Activated CD4-positive, alpha-beta T cell treated with anti-CD3 and anti-CD28 coated beads for 4 hours (primary cell): ENCODE measurements at regions not wholly inside any gene's neighbourhood (a gene's known extent, or its start where the extent isn't known, plus 50 kb on each side); places are given as distances from the start of the nearest gene placed in this dataset.
"Not testable (repeated sequence)": the region's sequence is repeated elsewhere in the genome, so short reads cannot be mapped to it uniquely, and the experiment has no call there.

Experiments used
- DNase-seq, 2 donors: peaks; one replicate each; pipeline ENCODE4 v3.0.0-alpha.2; 2020

DNA sequence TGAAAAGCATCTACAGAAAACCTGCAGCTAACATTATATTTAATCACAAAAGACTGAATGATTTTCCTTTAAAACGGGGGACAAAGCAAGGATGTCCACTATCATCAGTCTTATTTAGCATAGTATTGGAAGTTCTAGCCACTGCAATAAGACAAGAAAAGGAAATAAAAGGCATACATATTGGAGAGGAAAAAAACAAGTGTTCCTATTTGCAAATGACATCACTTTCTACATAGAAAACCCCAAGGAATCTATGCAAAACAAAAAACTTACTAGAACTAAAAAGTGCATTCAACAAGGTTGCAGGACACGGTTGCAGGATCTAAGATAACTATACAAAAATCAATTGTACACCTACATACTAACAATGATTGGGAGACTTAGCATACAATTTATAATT lies 101.6 kb upstream of the MEF2A start:
- no peak for DNase-seq

DNA sequence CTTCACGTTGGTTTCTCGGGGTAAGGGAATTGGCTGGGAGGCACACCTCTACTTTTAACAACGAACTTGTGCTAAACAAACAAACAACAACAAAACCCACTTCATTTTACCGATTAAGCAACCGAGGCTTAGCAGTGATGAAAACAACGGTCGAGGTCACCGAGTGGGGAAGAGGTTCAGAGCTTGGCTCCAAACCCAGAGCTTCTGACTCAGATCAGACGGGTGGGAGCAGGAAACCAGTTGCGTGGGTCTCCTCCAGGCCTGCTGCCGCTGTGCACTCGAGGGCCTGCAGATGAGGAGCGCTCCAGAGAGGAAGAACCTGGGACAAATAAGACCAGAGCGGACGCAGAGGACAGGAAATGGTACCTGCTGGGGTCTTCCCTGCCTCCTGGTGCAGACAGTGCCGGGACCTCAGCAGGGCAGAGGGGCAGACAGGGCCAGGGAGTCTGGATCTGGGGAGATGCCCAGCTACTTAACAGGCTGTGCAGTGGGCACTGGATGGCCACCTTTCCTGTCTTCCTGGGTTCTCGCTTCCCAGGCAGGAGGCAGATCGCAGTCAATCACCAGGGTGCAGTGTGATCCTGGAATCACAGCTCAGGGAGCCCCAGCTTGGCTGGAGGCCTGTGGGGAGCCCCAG lies 99.0 kb upstream of the MEF2A start:
- no peak for DNase-seq

DNA sequence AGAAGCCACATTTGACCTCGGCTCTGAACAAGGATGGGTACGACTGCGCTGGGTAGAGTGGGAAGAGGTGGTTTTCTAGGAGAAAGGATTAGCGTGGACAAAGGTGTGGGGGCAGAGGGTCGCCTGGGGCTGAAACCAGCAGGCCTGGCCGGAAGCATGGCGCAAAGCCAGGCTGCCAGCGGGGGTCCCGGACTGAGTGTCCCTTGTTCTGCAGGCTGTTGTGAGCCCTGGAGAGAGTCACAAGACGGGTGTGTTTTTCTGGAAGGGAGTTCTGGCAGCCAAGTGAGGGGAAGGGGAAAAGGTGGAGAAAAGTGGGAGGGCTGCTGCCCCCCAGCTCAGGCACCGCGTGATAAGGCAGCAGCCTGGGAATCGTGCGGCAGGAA lies 98.5 kb upstream of the MEF2A start:
- DNase-seq = no peak

DNA sequence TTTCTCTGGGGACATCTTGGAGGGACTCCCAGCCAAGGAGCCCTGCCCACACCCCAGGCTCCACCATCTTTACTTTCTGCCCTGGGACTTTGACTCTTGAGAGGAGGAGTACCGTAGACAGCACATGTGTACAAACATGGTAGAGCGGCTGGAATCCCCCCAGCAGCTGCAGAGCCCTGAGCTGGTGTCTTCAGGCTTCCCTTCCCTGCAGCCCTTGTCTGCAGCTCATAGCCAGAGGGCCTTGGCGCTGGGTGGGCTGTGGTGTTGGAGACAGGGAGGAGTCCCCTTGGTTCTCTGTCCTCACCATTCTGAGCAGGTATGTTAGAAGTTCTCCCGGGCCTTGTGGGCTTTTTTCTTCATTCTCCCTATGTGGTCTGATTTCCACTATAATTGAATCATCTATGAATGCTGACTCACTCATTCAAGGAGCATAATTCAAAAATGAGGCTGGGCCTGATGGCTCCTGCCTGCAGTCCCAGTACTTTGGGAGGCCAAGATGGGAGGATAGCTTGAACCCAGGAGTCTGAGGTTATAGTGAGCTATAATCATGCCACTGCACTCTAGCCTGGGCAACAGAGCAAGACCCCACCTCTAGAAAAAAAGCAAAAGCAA lies 97.8 kb upstream of the MEF2A start:
- no peak for DNase-seq

DNA sequence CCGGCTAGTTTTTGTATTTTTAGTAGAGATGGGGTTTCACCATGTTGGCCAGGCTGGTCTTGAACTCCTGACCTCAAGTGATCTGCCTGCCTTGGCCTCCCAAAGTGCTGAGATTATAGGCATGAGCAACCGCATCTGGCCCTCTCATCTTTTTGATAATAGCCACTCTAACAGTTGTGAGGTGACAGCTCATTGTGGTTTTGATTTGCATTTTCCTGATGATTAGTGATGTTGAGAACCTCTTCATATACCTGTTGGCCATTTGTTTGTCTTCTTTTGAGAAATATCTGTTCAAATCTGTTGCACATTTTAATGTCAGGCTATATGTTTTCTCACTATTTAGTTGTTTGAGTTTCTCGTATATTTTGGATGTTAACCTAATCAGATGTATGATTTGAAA lies 95.6 kb upstream of the MEF2A start:
- not testable (repeated sequence) for DNase-seq

DNA sequence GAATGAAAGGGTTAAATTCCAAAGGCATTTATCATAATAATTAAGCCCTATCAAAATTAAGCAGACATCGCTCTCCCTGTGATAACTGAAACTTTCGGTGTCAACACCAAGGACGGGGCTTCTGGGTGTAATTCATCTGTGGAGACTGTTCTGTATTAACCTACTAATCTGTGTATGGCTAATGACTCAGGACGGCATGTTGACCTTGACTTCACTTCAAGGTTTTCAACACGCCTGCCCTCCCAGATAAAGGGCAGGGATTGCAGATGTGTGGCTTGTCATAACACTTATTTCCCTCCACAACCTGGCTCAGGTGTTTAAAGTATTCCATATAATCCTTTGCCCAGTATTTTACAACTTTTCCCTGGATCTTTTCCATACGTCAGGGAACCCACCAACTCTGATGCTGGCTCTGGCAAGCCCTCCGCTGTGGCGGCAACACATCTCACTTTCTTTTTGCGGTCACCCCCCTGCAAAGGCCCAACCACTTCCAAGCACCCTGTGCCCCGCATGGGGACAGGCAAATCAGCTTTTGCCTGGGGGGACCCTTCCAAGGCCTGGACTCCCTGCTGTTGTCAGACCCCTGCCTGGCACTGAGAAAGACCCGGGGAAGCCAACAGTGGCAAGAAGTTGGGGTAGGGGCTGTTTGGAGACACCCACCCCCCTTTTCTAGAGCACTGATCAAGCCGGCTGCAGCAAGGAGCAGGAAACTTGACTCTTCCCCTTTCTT lies 93.2 kb upstream of the MEF2A start:
- no peak for DNase-seq

DNA sequence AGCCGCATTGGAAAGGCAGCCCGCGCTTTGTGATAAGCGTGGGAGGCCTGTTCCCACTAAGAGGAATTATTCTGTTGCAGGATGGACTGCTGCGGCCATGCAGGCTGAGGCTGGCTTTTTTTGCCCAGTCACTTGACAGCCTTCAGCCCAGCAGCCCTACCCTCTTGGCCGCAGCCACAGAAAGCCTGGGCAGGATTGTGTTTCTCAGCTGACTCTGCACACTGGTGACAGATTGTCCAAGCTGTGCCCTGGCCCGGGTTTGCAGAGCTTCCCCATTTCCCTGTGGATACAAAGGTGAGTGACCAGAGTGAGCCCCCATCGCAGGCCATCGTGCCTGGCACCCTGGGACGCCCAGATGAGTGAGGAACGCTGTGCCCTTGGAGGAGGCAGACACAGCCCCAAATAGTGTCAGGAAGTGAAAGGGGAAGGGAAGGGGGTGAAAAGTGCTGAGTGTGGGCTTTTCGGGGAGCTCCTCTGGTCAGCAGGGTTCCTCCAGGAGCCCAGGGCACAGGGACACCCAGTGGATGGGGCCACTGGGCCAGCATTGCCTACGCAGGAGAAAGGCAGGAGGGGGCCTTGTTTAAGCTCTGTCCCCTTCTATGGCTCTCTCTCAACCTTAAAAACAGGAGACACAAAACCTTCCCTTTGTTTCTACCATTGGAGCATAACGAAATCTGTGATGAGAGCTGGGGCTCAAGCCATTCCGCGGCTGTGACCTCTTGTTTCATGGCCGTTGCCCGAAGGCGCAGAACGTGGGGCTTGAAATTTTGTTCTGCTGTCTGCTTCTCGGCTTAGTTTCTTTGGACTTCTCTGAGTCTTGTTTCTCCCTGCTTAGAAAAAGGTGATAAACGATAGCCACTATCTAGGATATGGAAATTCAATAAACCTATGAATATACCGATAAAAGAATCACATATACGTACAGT lies 91.5 kb upstream of the MEF2A start:
- no peak for DNase-seq

DNA sequence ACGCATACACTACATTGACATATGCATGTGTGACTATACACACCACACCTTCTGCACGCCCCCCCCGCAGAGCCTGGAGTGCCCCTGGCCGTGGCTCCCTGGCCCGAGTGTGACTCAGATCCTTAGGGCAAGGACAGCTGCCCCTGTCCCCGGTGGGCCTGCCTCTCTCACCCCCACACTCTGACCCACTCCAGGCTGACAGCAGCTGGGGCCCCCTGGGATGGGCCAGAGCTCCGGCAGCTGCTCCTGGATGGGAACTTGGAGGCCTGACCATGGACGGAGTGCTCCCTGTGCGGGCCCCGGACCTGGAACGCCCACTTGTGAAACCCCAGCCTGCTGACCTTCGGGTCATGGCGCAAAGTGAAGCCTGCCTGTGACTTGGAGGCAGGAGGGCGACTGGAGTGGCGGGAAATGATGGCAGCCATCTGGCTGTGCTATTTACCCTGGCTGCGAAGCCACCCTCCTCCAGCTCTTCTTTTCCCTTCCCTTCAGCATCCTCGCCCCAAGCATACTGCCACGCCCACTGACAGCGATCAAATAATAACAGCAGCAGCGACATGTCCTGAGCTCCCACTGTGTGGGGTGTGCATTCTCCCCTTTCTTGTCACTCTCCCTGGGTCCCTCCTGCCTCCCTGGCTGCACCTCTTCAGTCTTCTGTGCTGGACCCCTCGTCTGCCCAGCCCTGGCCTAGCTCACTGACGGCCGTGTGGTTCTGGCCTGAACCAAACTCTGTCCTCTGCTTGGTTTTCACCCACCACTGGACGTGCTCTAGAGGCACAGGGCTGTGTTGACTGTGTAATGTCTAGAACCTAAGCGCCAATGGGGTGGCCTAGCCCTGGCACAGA lies 90.7 kb upstream of the MEF2A start:
- no peak for DNase-seq

DNA sequence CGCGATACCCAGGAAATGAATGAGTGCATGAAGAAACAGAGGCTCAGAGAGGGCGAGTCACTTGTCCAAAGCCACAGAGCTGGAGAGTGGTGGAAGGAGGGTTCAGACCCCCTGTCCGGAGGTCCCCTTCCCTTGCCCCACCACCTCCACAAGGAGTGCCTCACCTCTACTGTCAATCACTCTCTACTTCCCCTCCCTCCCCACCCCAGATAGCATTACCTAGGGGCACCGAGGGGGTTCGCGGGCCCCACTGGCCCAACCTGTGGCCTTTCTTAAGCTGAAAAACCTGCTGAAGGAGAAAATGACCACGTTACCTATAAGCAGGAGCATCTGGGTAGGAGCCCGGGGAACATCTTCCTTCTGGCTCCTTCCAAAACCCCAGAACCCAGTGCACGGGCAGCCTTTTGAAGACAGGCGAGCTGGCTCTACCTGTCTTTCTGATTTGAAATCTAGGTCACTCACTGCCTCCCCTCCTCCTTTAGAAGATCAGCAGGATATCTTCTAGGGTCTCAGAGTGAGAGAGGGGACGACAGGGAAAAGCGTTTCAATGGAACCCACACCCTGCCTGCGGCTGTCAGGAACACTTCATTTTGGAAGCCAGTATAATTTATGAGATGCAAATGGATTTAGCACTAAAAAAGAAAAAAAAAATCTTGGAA lies 89.9 kb upstream of the MEF2A start:
- no peak for DNase-seq

DNA sequence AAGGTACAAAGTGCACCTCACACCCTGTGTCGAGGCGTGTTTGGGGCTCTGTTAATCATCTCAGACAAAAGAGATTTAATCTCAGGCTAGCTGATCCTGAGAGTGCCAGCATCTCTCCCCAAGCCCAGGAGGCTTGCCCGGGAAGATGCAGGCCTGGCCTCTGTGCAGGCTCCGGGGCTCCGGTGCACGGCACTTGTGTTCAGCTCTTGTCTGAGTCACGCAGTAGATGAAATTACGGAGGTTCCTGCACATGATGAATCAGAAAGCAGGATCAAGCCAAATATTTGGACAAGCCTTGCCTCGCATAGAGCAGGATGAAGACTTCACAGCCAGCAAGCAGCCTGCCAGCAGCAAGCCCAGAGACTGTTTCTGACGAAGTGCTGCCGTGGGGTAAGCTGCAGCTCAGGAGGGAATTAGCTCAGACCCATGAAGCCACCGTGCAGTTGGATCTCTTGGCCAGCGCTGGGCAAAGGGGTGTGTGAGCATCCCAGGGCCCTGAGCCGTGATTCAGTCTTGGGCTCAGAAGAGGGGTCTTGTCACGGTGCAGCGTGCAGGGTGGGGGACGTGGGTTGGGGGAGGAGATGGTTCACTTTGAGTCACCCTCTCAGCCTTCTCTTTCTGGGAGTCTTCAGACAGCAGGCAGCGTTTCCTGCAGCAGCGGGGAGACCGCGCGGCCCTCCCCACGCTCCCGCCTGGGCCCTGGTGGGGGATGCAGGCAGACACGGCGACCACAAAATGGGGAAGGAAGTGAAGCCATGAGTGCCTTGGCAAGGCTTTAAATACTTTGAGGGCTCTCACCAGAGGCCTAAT lies 89.2 kb upstream of the MEF2A start:
- peak in 1 of 2 donors; percentile 27 for DNase-seq

DNA sequence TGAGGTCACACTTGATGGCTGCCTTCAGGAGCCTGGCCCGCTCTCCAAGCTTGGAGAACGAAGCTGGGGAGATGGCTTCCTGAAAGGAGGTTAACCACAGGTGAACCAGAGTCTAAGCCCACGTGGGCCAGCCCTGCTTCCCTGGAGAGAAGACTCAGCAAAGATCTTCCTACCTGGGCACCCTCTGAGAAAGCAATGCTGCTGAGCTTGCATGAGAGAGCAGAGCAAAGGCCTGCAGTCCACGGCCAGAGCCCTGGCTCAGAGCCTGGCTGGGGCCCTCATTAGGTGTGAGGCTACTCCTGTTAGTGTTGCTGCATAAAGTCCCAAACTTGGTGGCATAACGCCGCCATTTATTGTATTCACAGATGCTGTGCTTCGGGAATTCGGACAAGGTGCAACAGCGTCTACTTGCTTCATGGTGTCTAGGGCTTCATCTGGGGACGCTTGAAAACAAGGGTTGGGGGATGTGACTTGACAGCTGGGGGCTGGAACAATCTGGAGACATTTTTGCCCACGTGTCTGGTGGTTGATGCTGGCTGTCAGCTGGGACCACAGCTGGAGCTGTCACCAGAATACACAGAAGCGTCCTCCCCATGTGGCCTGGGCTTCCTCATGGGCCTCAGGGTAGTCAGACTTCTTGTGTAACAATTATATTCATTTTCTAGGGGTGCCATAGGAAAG lies 87.9 kb upstream of the MEF2A start:
- DNase-seq = no peak

DNA sequence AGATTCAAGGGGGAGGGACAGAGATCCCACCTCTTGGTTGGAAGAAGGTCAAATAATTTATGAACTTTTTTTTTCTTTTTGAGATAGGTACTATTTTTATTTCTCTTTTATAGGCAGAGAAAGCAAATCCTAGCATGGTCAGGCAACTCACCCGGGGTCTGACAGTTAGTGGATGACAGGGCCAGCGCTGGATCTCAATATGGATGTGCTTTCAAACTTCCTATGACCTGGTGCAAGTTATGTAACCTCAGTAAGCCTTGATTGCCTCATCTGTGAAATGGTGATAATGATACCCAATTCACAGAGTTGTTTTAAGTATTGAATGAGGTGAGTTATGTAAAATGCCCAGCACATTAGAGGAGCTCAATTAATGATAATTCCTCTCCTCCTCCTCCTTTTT lies 86.8 kb upstream of the MEF2A start:
- no peak for DNase-seq

DNA sequence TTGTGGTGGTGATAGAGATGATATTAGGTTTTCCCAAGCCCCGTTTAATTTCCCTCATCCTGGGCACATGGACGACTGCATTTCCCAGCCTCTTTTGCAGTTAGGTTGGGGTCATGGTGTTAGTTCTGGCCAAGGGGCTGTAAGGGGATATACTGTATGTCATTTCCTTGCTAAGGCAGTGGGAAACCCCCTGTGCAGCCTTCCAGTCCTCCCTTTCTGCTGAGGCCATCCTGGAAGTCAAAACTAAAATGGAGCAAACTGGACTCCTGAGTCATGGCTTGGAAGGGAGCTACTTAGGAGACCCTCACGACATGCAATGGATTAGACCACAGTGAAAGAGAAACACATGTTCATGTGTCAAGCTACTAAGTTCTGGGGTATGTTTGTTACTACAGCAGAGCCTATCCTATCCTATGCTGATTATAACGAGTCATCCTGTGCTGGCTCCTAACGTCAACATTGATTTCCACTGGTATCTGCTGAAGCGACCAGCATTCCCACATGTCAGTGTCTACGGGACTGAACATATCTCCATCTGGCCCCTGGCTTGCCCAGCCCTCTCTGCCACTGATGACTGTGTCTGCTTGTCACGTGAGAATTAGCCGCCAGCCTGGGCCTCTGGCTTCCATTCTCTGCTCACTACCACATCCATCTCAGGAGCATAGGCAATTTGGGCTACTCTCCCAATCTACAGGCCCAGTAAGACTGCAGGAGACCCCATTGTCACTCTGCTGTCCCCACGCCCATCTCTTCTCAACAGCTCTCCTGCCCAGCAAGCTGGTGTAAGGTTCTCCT lies 85.6 kb upstream of the MEF2A start:
- no peak for DNase-seq

DNA sequence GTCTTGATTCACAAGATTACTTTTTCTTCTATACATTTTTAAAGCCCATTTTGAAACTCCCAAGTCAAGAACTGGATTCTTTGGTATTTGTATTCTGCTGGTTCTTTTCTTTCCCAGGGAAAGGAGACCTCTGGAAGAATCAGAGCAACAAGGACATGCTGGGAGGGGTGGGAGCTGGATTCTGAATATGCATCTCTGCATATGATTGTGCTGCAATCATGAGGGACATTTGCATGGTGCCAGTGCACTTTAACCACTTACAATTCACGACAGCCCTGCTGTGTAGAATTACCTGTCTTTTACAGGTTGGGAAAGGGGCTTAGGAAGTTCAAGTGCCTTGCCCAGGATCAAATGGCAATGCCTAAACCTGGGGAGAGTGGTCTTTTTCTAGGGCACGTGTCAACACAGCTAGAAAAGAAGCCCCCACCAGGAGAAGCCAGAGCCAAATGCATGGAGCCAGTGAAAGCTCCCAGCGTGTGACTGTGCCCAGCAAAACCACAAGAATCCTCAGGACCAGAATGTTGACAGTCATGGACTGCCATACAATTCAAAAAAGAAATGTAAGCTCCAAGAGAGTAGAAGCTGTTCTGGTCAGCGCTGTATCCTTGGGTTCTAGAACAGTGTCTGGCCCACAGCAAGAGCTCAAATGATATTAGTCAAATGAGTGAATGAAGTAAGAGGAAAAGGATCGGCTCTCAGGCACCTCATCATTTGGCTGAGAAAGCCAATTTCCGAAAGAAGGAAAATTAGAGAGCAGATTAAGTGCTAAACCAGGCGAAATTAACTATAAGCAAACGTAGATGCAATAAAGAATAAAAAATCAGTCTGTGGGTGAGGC lies 84.5 kb upstream of the MEF2A start:
- DNase-seq = no peak

DNA sequence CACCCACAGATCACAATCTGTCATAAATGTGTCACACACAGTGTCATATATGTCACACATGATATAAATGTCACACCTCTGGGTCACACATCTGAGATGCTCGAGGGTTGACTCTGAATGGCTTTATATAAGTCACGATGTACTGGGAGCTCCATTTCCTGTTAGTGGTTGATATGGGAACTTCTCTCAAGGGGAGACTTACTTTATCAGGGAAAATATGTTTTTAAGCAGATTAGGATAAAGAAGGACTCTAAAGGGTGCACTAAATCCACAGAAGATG lies 83.9 kb upstream of the MEF2A start:
- DNase-seq = no peak

DNA sequence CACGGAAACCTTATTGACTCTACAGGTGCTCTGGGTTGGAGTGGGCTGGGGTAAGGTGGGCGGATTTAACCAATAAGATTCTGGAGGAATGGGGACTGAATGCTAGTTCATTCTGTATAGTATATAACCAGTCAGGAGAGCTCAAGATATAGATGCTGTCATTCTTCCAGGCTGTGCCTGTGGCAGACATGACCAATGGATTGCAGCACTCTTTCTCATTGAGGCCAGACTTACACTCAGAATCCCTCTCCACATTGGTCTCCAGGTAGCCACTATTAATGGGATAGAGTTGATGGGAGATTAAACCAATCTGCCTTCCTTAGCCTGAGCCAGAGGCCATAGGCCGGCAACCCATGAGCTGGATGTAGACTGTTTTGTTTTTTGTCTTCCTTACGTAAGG lies 82.8 kb upstream of the MEF2A start:
- no peak for DNase-seq

DNA sequence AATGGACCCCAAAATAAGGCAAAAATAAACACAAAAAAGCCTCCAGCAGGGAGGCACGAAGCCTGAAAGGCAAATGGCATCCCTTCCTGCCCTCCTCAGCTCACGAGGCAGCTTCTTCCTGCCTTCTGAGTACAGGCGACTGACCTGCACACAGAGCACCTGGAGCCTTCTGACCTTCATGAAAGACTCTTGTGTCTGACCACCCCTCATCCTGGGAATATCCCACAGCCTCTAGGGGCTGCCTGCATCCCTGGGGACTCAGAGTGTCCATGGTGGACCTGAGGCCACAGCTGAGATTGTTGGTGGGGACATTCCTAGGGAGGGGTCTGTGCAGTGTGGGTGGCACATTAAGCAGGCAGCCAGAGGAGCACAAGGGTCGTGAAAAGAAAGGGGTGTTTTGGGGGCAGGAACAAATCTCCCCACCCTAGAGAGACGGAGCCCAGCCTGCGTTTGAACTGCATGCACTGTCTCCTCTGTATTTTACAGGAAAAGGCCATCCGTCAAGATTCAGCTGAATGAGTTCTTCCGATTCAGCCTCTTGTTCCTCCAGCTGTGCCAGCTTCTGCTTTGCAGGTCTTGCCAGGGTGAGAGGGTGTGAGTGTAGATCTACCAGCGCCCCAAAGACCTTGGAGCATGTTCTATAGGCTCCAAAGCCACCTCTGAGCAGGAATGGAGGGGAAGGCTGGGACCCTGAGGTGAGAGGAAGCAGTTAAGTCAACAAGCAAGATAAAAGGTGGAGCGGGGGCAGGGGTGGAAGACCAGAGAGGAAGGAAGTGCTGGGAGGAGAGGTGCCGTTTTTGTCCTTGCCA lies 80.4 kb upstream of the MEF2A start:
- no peak for DNase-seq

DNA sequence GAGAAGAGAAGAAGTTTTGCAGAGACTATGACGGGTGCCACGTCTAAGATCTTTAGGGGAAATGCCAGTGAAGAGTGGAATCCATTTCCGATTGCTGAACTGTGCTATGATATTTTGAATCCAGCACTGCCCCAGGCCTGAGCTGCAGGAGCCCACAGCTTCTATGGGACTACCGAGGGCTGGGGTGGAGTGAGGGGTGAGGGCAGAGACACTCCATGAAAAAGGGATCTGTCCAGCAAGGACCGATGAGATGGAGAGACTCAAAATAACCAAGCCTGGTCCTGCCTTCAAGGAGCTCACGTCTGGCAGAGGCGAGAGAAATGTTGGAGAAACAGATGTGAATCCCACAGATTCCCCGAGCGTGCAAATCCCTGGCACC lies 79.8 kb upstream of the MEF2A start:
- DNase-seq = no peak
